NB4 (cell line): ENCODE measurements at regions not wholly inside any gene's neighbourhood (a gene's known extent, or its start where the extent isn't known, plus 50 kb on each side); places are given as distances from the start of the nearest gene placed in this dataset.

Experiments
- POLR2A ChIP-seq: IDR thresholded peaks from 2 replicates; pipeline ENCODE4 v1.6.1; 2011; ENCODE audit warnings: mild to moderate bottlenecking; ENCODE audit not compliant: insufficient read length; ENCODE audit errors: extremely low read depth
- TF ChIP-seq, protein P1 (sequence below): IDR thresholded peaks from one replicate; pipeline ENCODE4 v1.5.1; 2012; ENCODE audit warnings: low read depth, low read length

DNA sequence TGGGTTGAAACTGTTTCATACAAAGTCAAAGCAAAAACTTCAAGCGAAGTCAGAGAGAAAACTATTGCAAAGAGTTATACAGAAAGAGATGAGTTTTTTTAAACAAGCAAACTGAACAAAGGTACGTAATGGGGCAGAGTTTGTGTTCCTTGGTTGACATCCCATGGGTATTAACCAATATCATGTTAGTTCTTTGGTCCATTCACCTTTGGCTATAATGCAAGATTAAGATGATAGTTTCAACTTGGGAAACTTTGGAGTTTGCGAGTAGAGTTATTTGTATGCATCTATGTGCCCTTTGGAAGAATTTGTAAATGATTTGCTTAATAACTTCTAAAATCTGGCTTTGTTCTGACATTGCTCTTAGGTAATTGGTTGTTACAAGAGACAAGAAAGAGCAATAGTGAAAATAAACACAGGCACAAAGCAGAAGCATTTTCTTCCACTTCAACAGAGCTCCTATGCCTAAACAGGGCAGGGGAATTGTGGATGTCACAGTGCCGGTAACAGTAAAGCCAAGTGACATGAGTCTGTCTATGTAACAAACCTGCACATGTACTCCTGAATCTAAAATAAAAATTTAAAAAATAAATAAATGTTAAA lies 936.1 kb downstream of the SUCLG1 start:
- TF ChIP-seq, protein P1, sequence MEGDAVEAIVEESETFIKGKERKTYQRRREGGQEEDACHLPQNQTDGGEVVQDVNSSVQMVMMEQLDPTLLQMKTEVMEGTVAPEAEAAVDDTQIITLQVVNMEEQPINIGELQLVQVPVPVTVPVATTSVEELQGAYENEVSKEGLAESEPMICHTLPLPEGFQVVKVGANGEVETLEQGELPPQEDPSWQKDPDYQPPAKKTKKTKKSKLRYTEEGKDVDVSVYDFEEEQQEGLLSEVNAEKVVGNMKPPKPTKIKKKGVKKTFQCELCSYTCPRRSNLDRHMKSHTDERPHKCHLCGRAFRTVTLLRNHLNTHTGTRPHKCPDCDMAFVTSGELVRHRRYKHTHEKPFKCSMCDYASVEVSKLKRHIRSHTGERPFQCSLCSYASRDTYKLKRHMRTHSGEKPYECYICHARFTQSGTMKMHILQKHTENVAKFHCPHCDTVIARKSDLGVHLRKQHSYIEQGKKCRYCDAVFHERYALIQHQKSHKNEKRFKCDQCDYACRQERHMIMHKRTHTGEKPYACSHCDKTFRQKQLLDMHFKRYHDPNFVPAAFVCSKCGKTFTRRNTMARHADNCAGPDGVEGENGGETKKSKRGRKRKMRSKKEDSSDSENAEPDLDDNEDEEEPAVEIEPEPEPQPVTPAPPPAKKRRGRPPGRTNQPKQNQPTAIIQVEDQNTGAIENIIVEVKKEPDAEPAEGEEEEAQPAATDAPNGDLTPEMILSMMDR, result no peak
- no peak for TF ChIP-seq POLR2A
